GM18861 (cell line): ENCODE measurements at regions not wholly inside any gene's neighbourhood (a gene's known extent, or its start where the extent isn't known, plus 50 kb on each side); places are given as distances from the start of the nearest gene placed in this dataset.
"Not testable (repeated sequence)": the region's sequence is repeated elsewhere in the genome, so short reads cannot be mapped to it uniquely, and the experiment has no call there.

Experiments
- ATAC-seq: cut with Tn5 transposase; IDR thresholded peaks from one replicate; pipeline ENCODE4 v1.9.1; 2021; ENCODE audit not compliant: unreplicated experiment

GRCh38 chr13:79933389-79933788 lies 407.5 kb downstream of the SPRY2 start:
- no peak for ATAC-seq

GRCh38 chr13:79932556-79932955 lies 408.4 kb downstream of the SPRY2 start:
- no peak for ATAC-seq

- ATAC-seq = not testable (repeated sequence)
Measured at GRCh38 chr13:79923973-79924556, 416.9 kb downstream of the SPRY2 start.

- ATAC-seq = no peak
Measured at GRCh38 chr13:79919091-79919490, 421.8 kb downstream of the SPRY2 start.

- ATAC-seq = no peak
Measured at GRCh38 chr13:79918620-79919019, 422.3 kb downstream of the SPRY2 start.

GRCh38 chr13:79917628-79918027 lies 423.3 kb downstream of the SPRY2 start:
- no peak for ATAC-seq

GRCh38 chr13:79915114-79915811 lies 425.7 kb downstream of the SPRY2 start:
- no peak for ATAC-seq

- ATAC-seq = no peak
Measured at GRCh38 chr13:79913141-79913827, 427.6 kb downstream of the SPRY2 start.

GRCh38 chr13:79912403-79912802 lies 428.5 kb downstream of the SPRY2 start:
- ATAC-seq = no peak

- ATAC-seq = no peak
Measured at GRCh38 chr13:79910875-79911540, 429.9 kb downstream of the SPRY2 start.

GRCh38 chr13:79909644-79910043 lies 428.7 kb downstream of the NDFIP2 start:
- no peak for ATAC-seq

- no peak for ATAC-seq
Measured at GRCh38 chr13:79908381-79908780, 427.4 kb downstream of the NDFIP2 start.

GRCh38 chr13:79907527-79907926 lies 426.6 kb downstream of the NDFIP2 start:
- no peak for ATAC-seq

- no peak for ATAC-seq
Measured at GRCh38 chr13:79906345-79906744, 425.4 kb downstream of the NDFIP2 start.

GRCh38 chr13:79905018-79905417 lies 424.1 kb downstream of the NDFIP2 start:
- ATAC-seq = no peak

- no peak for ATAC-seq
Measured at GRCh38 chr13:79904581-79904980, 423.6 kb downstream of the NDFIP2 start.

GRCh38 chr13:79901336-79901735 lies 420.4 kb downstream of the NDFIP2 start:
- ATAC-seq = no peak

GRCh38 chr13:79900356-79900755 lies 419.4 kb downstream of the NDFIP2 start:
- ATAC-seq = no peak

GRCh38 chr13:79898996-79899395 lies 418.0 kb downstream of the NDFIP2 start:
- ATAC-seq = no peak

- ATAC-seq = no peak
Measured at GRCh38 chr13:79898202-79898826, 417.4 kb downstream of the NDFIP2 start.

GRCh38 chr13:79896851-79897250 lies 415.9 kb downstream of the NDFIP2 start:
- no peak for ATAC-seq
